Uterus (tissue), 3 donors: ENCODE measurements at regions not wholly inside any gene's neighbourhood (a gene's known extent, or its start where the extent isn't known, plus 50 kb on each side); places are given as distances from the start of the nearest gene placed in this dataset.
"Not testable (repeated sequence)": the region's sequence is repeated elsewhere in the genome, so short reads cannot be mapped to it uniquely, and the experiment has no call there.

Source experiments
- DNase-seq, 2 donors: peaks; one replicate each; pipeline ENCODE4 v3.0.0-alpha.2; 2019 to 2020
- H3K27ac ChIP-seq, 2 donors: fragments of 200-600 bp; sonication (generic); 1 replicate in 1 of 2; 2 replicates in 1 of 2; pipeline ENCODE4 v1.5.1; 2016 to 2018
- H3K27me3 ChIP-seq, 2 donors: fragments of 200-600 bp; sonication (generic); one replicate each; pipeline ENCODE4 v1.5.1; 2018 to 2019; ENCODE audit warnings: control low read depth in 1 of 2
- H3K36me3 ChIP-seq, 2 donors: fragments of 200-600 bp; sonication (generic); one replicate each; pipeline ENCODE4 v1.5.1; 2019; ENCODE audit warnings: control low read depth in 1 of 2
- H3K4me1 ChIP-seq, 2 donors: fragments of 200-600 bp; sonication (generic); one replicate each; pipeline ENCODE4 v1.5.1; 2018 to 2019; ENCODE audit warnings: control low read depth in 1 of 2
- H3K4me3 ChIP-seq, 2 donors: fragments of 200-600 bp; sonication (generic); 1 replicate in 1 of 2; 2 replicates in 1 of 2; pipeline ENCODE4 v1.5.1; 2018 to 2019; ENCODE audit warnings: mild to moderate bottlenecking in 1 of 2
- H3K9me3 ChIP-seq, 2 donors: fragments of 200-600 bp; sonication (generic); one replicate each; pipeline ENCODE4 v1.5.1; 2019; ENCODE audit warnings: control low read depth in 1 of 2
- CTCF ChIP-seq, 4 experiments: fragments of 200-600 bp in 2 of 4; fragments of 450-650 bp in 2 of 4; sonication (generic) in 2 of 4; IDR thresholded peaks; one replicate each; pipeline ENCODE4 v1.5.1; 2016 to 2019; ENCODE audit warnings: antibody characterized with exemption in 4 of 4, mild to moderate bottlenecking in 2 of 4, moderate library complexity in 1 of 4
- POLR2A ChIP-seq, 2 donors: fragments of 450-650 bp; IDR thresholded peaks; one replicate each; pipeline ENCODE4 v1.6.1; 2016; ENCODE audit warnings: antibody characterized with exemption in 2 of 2, mild to moderate bottlenecking in 1 of 2, moderate library complexity in 1 of 2
- intact Hi-C: fragments of 100-400 bp; cut with DNase I; formaldehyde crosslinking; loops from one replicate; pipeline ENCODE4 v1.15.1; 2023; ENCODE audit warnings: low total_unique reads
- donor health status: DM: yes; HTN: yes; CAD: no.

- DNase-seq: no peak
- H3K27ac ChIP-seq: no peak overlapping the region
- no peaks in the 10 kb centered on the region for H3K4me1 ChIP-seq
- no peaks in the 10 kb centered on the region for H3K9me3 ChIP-seq
- no peaks in the 10 kb centered on the region for H3K36me3 ChIP-seq
- no peak for TF ChIP-seq CTCF (IDR thresholded peaks at IDR 0.05)
- no peak for TF ChIP-seq POLR2A (IDR thresholded peaks at IDR 0.05)
- intact Hi-C loops: no loop called here
- H3K4me3 ChIP-seq: no peak overlapping the region
- no peaks in the 10 kb centered on the region for H3K27me3 ChIP-seq
Measured at GRCh38 chr1:80523861-80524260, 1276.9 kb upstream of the ADGRL2 start.

GRCh38 chr1:80523071-80523470 lies 1277.7 kb upstream of the ADGRL2 start:
- H3K27me3 ChIP-seq, H3K27ac ChIP-seq, H3K4me1 ChIP-seq, intact Hi-C loops, H3K4me3 ChIP-seq, DNase-seq, H3K9me3 ChIP-seq, H3K36me3 ChIP-seq: not testable (repeated sequence)

GRCh38 chr1:80520949-80521348 lies 1279.8 kb upstream of the ADGRL2 start:
- Histone ChIP-seq H3K27ac (no peak overlapping the region), H3K4me3 (no peak overlapping the region), H3K36me3 (no peaks in the 10 kb centered on the region), H3K4me1 (no peaks in the 10 kb centered on the region), H3K9me3 (no peaks in the 10 kb centered on the region), H3K27me3 (no peaks in the 10 kb centered on the region)
- intact Hi-C loops: no loop called here
- DNase-seq: no peak
- TF ChIP-seq POLR2A (IDR thresholded peaks at IDR 0.05) (no peak), CTCF (IDR thresholded peaks at IDR 0.05) (no peak)

GRCh38 chr1:80517062-80517461 lies 1283.7 kb upstream of the ADGRL2 start:
- H3K4me1 ChIP-seq: no peaks in the 10 kb centered on the region
- H3K27me3 ChIP-seq: no peaks in the 10 kb centered on the region
- H3K27ac ChIP-seq: no peak overlapping the region
- no peaks in the 10 kb centered on the region for H3K36me3 ChIP-seq
- DNase-seq: no peak
- TF ChIP-seq CTCF (IDR thresholded peaks at IDR 0.05) (no peak), POLR2A (IDR thresholded peaks at IDR 0.05) (no peak)
- intact Hi-C loops: no loop called here
- H3K9me3 ChIP-seq: no peaks in the 10 kb centered on the region
- no peak overlapping the region for H3K4me3 ChIP-seq

GRCh38 chr1:80509965-80510522 lies 1290.7 kb upstream of the ADGRL2 start:
- Histone ChIP-seq H3K27me3 (no peaks in the 10 kb centered on the region), H3K36me3 (no peaks in the 10 kb centered on the region), H3K27ac (no peak overlapping the region), H3K9me3 (no peaks in the 10 kb centered on the region), H3K4me1 (no peaks in the 10 kb centered on the region), H3K4me3 (no peak overlapping the region)
- DNase-seq: no peak
- intact Hi-C loops: no loop called here
- TF ChIP-seq CTCF (IDR thresholded peaks at IDR 0.05) (no peak), POLR2A (IDR thresholded peaks at IDR 0.05) (no peak)

- intact Hi-C loops: no loop called here
- Histone ChIP-seq H3K27ac (no peak overlapping the region), H3K4me1 (no peaks in the 10 kb centered on the region), H3K36me3 (no peaks in the 10 kb centered on the region), H3K9me3 (no peaks in the 10 kb centered on the region), H3K4me3 (no peak overlapping the region), H3K27me3 (no peaks in the 10 kb centered on the region)
- no peak for DNase-seq
- TF ChIP-seq POLR2A (IDR thresholded peaks at IDR 0.05) (no peak), CTCF (IDR thresholded peaks at IDR 0.05) (no peak)
Measured at GRCh38 chr1:80506216-80506615, 1294.5 kb upstream of the ADGRL2 start.
